ENCODE measurements at regions not wholly inside any gene's neighbourhood (a gene's known extent, or its start where the extent isn't known, plus 50 kb on each side); places are given as distances from the start of the nearest gene placed in this dataset.

GRCh38 chr2:57156231-57156924, 890.2 kb upstream of the VRK2 start:
- Histone ChIP-seq H3K27me3 (ENCODE audit: control insufficient read depth, insufficient read depth, low read length) (no peaks in the 10 kb centered on the region), H3K4me3 (ENCODE audit: low read depth, low read length) (no peak overlapping the region), H3K36me3 (ENCODE audit: control insufficient read depth, insufficient read depth, low read length) (no peaks in the 10 kb centered on the region)
- TF ChIP-seq, protein P1, sequence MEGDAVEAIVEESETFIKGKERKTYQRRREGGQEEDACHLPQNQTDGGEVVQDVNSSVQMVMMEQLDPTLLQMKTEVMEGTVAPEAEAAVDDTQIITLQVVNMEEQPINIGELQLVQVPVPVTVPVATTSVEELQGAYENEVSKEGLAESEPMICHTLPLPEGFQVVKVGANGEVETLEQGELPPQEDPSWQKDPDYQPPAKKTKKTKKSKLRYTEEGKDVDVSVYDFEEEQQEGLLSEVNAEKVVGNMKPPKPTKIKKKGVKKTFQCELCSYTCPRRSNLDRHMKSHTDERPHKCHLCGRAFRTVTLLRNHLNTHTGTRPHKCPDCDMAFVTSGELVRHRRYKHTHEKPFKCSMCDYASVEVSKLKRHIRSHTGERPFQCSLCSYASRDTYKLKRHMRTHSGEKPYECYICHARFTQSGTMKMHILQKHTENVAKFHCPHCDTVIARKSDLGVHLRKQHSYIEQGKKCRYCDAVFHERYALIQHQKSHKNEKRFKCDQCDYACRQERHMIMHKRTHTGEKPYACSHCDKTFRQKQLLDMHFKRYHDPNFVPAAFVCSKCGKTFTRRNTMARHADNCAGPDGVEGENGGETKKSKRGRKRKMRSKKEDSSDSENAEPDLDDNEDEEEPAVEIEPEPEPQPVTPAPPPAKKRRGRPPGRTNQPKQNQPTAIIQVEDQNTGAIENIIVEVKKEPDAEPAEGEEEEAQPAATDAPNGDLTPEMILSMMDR (IDR thresholded peaks at IDR 0.05; ENCODE audit: insufficient read depth, low read length, poor library complexity, severe bottlenecking) = no peak
- DNase-seq (ENCODE audit: low read depth) = no peak

DNA sequence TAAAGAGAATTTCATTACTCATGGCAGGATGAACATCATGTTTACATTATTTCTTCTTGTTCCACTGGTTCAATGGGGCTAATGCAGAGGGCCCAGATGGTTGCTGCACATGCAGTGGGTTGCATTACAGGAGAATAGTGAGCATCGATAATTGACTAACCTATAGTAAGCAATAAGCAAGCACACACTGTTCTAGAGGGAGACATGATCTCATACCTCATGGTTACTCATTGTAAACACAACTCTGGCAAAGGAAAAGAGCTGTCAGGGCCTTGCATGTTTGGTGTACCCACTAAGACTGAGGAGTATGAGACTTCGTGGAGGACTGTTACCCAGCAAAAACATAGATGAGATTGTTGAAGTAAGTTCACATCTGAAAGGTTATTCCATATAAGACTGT, 885.6 kb upstream of the VRK2 start:
- Histone ChIP-seq H3K36me3 (ENCODE audit: control insufficient read depth, insufficient read depth, low read length) (no peaks in the 10 kb centered on the region), H3K27me3 (ENCODE audit: control insufficient read depth, insufficient read depth, low read length) (no peaks in the 10 kb centered on the region), H3K4me3 (ENCODE audit: low read depth, low read length) (no peak overlapping the region)
- TF ChIP-seq, protein P1 (IDR thresholded peaks at IDR 0.05; ENCODE audit: insufficient read depth, low read length, poor library complexity, severe bottlenecking) = no peak
- DNase-seq (ENCODE audit: low read depth) = no peak

GRCh38 chr2:57177176-57177575, 869.4 kb upstream of the VRK2 start:
- DNase-seq (ENCODE audit: low read depth) = no peak
- TF ChIP-seq, protein P1 (IDR thresholded peaks at IDR 0.05; ENCODE audit: insufficient read depth, low read length, poor library complexity, severe bottlenecking) = no peak
- no peak overlapping the region for H3K4me3 ChIP-seq (ENCODE audit: low read depth, low read length)
- no peaks in the 10 kb centered on the region for H3K27me3 ChIP-seq (ENCODE audit: control insufficient read depth, insufficient read depth, low read length)
- no peaks in the 10 kb centered on the region for H3K36me3 ChIP-seq (ENCODE audit: control insufficient read depth, insufficient read depth, low read length)

- no peaks in the 10 kb centered on the region for H3K36me3 ChIP-seq (ENCODE audit: control insufficient read depth, insufficient read depth, low read length)
- peak; percentile 29 for DNase-seq (ENCODE audit: low read depth)
Observed at GRCh38 chr2:57180042-57180567, 866.5 kb upstream of the VRK2 start.

GRCh38 chr2:57180678-57181077, 865.9 kb upstream of the VRK2 start:
- Histone ChIP-seq H3K4me3 (ENCODE audit: low read depth, low read length) (no peak overlapping the region), H3K27me3 (ENCODE audit: control insufficient read depth, insufficient read depth, low read length) (no peaks in the 10 kb centered on the region), H3K36me3 (ENCODE audit: control insufficient read depth, insufficient read depth, low read length) (no peaks in the 10 kb centered on the region)
- DNase-seq (ENCODE audit: low read depth) = no peak
- TF ChIP-seq, protein P1 (IDR thresholded peaks at IDR 0.05; ENCODE audit: insufficient read depth, low read length, poor library complexity, severe bottlenecking) = no peak

More at GRCh38 chr2:57180042-57180567, 866.5 kb upstream of the VRK2 start:
- Histone ChIP-seq H3K4me3 (ENCODE audit: low read depth, low read length) (no peak overlapping the region), H3K27me3 (ENCODE audit: control insufficient read depth, insufficient read depth, low read length) (no peaks in the 10 kb centered on the region)
- TF ChIP-seq, protein P1 (IDR thresholded peaks at IDR 0.05; ENCODE audit: insufficient read depth, low read length, poor library complexity, severe bottlenecking) = no peak
